ENCODE measurements at regions not wholly inside any gene's neighbourhood (a gene's known extent, or its start where the extent isn't known, plus 50 kb on each side); places are given as distances from the start of the nearest gene placed in this dataset.
A peak's percentile ranks its signal among the peaks of the same experiment; 100 is the strongest.
"Not testable (repeated sequence)": the region's sequence is repeated elsewhere in the genome, so short reads cannot be mapped to it uniquely, and the experiment has no call there.

GRCh38 chr7:16130111-16131110, 290.9 kb downstream of the CRPPA start:
- DNase-seq, result no peak

GRCh38 chr7:16129431-16130110, 291.8 kb downstream of the CRPPA start:
- no peak for DNase-seq

GRCh38 chr7:16123117-16123770, 298.1 kb downstream of the CRPPA start:
- no peak for DNase-seq

- no peak for DNase-seq
Measured at GRCh38 chr7:16121876-16122390, 299.4 kb downstream of the CRPPA start.

- no peak for DNase-seq
Measured at GRCh38 chr7:16115374-16115773, 306.0 kb downstream of the CRPPA start.

GRCh38 chr7:16114633-16115032, 306.7 kb downstream of the CRPPA start:
- DNase-seq, result peak; percentile 45

- DNase-seq, result no peak
Measured at GRCh38 chr7:16114071-16114470, 307.3 kb downstream of the CRPPA start.

GRCh38 chr7:16113058-16113457, 308.3 kb downstream of the CRPPA start:
- no peak for DNase-seq

- no peak for DNase-seq
Measured at GRCh38 chr7:16106869-16107268, 314.5 kb downstream of the CRPPA start.

GRCh38 chr7:16106300-16106699, 315.0 kb downstream of the CRPPA start:
- DNase-seq, result no peak

- no peak for DNase-seq
Measured at GRCh38 chr7:16099302-16099849, 322.0 kb downstream of the CRPPA start.

- no peak for DNase-seq
Measured at GRCh38 chr7:16098585-16099179, 322.7 kb downstream of the CRPPA start.

GRCh38 chr7:16098058-16098457, 323.3 kb downstream of the CRPPA start:
- no peak for DNase-seq

- no peak for DNase-seq
Measured at GRCh38 chr7:16095171-16095950, 326.0 kb downstream of the CRPPA start.

GRCh38 chr7:16094651-16095050, 326.7 kb downstream of the CRPPA start:
- DNase-seq, result no peak

- DNase-seq, result no peak
Measured at GRCh38 chr7:16092711-16093110, 328.6 kb downstream of the CRPPA start.

- DNase-seq, result no peak
Measured at GRCh38 chr7:16091701-16092310, 329.5 kb downstream of the CRPPA start.

GRCh38 chr7:16089801-16090200, 331.5 kb downstream of the CRPPA start:
- DNase-seq, result no peak

- no peak for DNase-seq
Measured at GRCh38 chr7:16089191-16089590, 332.1 kb downstream of the CRPPA start.

GRCh38 chr7:16086743-16087142, 334.6 kb downstream of the CRPPA start:
- DNase-seq, result no peak

GRCh38 chr7:16085780-16086179, 335.6 kb downstream of the CRPPA start:
- not testable (repeated sequence) for DNase-seq

Measured in NCI-H1092 treated with DMSO at 0.1 percent for 48 hours (cell line).